HEK293T (cell line): ENCODE measurements at regions not wholly inside any gene's neighbourhood (a gene's known extent, or its start where the extent isn't known, plus 50 kb on each side); places are given as distances from the start of the nearest gene placed in this dataset.
"Not testable (repeated sequence)": the region's sequence is repeated elsewhere in the genome, so short reads cannot be mapped to it uniquely, and the experiment has no call there.

Source experiments
- CTCF ChIA-PET: fragments of 350-600 bp; formaldehyde crosslinking; extraction: SDS; loops from one replicate; lab custom pipeline; 2021; ENCODE audit warnings: antibody characterized with exemption, inconsistent platforms; lab: Yijun Ruan, JAX
- POLR2A ChIA-PET: fragments of 350-600 bp; formaldehyde crosslinking; extraction: SDS; loops from one replicate; lab custom pipeline; 2020; ENCODE audit warnings: antibody characterized with exemption, inconsistent platforms; lab: Yijun Ruan, JAX
- DNase-seq: peaks from one replicate; pipeline ENCODE4 v3.0.0; 2012; ENCODE audit warnings: mixed read lengths; ENCODE audit errors: extremely low spot score
- ARNT ChIP-seq: fragments of 450-650 bp; IDR thresholded peaks from 2 replicates; pipeline ENCODE4 v1.6.1; 2017; ENCODE audit warnings: mild to moderate bottlenecking
- BHLHE40 ChIP-seq: fragments of 450-650 bp; IDR thresholded peaks from 2 replicates; pipeline ENCODE4 v1.6.1; 2016; ENCODE audit warnings: mild to moderate bottlenecking, moderate library complexity, borderline replicate concordance
- CTBP1 ChIP-seq: fragments of 450-650 bp; IDR thresholded peaks from 2 replicates; pipeline ENCODE4 v1.6.1; 2016; ENCODE audit warnings: borderline replicate concordance
- ELF4 ChIP-seq: fragments of 450-650 bp; IDR thresholded peaks from 2 replicates; pipeline ENCODE4 v1.6.1; 2017; ENCODE audit warnings: antibody characterized with exemption
- FOXA1 ChIP-seq: fragments of 450-650 bp; IDR thresholded peaks from 2 replicates; pipeline ENCODE4 v1.6.1; 2016; ENCODE audit warnings: mild to moderate bottlenecking
- FOXK2 ChIP-seq: fragments of 450-650 bp; IDR thresholded peaks from 2 replicates; pipeline ENCODE4 v1.6.1; 2016; ENCODE audit warnings: mild to moderate bottlenecking
- FOXM1 ChIP-seq: fragments of 450-650 bp; IDR thresholded peaks from 2 replicates; pipeline ENCODE4 v1.6.1; 2017; ENCODE audit warnings: mild to moderate bottlenecking, borderline replicate concordance
- HDGF ChIP-seq: fragments of 450-650 bp; IDR thresholded peaks from 2 replicates; pipeline ENCODE4 v1.6.1; 2017; ENCODE audit warnings: antibody characterized with exemption, borderline replicate concordance
- L3MBTL2 ChIP-seq: fragments of 450-650 bp; conservative IDR thresholded peaks from 2 replicates; pipeline ENCODE4 v1.6.1; 2016; ENCODE audit warnings: mild to moderate bottlenecking
- LEF1 ChIP-seq: fragments of 450-650 bp; IDR thresholded peaks from 2 replicates; pipeline ENCODE4 v1.6.1; 2017; ENCODE audit warnings: mild to moderate bottlenecking, borderline replicate concordance
- NFRKB ChIP-seq: fragments of 450-650 bp; IDR thresholded peaks from 2 replicates; pipeline ENCODE4 v1.6.1; 2016; ENCODE audit warnings: mild to moderate bottlenecking, moderate library complexity
- SP1 ChIP-seq: fragments of 450-650 bp; IDR thresholded peaks from 2 replicates; pipeline ENCODE4 v1.6.1; 2017
- SUZ12 ChIP-seq: fragments of 450-650 bp; IDR thresholded peaks from 2 replicates; pipeline ENCODE4 v1.6.1; 2016; ENCODE audit warnings: mild to moderate bottlenecking
- TARDBP ChIP-seq: fragments of 450-650 bp; IDR thresholded peaks from 2 replicates; pipeline ENCODE4 v1.6.1; 2016
- ZNF384 ChIP-seq: fragments of 450-650 bp; IDR thresholded peaks from 2 replicates; pipeline ENCODE4 v1.6.1; 2016
- TF ChIP-seq, protein P1 (sequence below): fragments of 450-650 bp; IDR thresholded peaks from 2 replicates; pipeline ENCODE4 v1.6.1; 2016

DNA sequence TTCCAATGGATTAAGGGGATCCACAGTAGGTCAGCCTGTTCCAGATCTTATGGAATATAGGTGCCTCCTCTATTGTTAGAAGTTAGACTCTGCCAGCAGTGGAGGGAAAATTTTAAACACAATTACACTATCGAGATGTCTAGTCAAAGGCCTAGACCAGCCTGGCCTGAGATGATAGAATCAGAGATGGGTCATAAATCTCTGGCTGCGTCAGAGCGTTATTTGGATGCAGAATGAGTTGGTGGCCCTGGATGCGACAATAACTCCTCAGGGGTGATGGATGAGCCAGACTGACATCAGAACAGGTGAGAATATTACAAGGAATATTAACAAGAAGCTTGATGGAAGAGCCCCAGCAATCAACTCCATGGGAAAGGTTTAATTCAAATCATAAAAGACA lies 149.3 kb upstream of the TCF4 start:
- CTCF ChIA-PET = no interaction called here
- no peak for DNase-seq
- POLR2A ChIA-PET = no interaction called here
- TF ChIP-seq FOXM1 (no peak), NFRKB (no peak), ELF4 (no peak), SP1 (no peak), SUZ12 (no peak), BHLHE40 (no peak), FOXA1 (no peak), LEF1 (no peak), ZNF384 (no peak), TARDBP (no peak), L3MBTL2 (no peak), HDGF (no peak), FOXK2 (no peak), CTBP1 (no peak), ARNT (no peak)
- TF ChIP-seq, protein P1, sequence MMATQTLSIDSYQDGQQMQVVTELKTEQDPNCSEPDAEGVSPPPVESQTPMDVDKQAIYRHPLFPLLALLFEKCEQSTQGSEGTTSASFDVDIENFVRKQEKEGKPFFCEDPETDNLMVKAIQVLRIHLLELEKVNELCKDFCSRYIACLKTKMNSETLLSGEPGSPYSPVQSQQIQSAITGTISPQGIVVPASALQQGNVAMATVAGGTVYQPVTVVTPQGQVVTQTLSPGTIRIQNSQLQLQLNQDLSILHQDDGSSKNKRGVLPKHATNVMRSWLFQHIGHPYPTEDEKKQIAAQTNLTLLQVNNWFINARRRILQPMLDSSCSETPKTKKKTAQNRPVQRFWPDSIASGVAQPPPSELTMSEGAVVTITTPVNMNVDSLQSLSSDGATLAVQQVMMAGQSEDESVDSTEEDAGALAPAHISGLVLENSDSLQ = no peak

DNA sequence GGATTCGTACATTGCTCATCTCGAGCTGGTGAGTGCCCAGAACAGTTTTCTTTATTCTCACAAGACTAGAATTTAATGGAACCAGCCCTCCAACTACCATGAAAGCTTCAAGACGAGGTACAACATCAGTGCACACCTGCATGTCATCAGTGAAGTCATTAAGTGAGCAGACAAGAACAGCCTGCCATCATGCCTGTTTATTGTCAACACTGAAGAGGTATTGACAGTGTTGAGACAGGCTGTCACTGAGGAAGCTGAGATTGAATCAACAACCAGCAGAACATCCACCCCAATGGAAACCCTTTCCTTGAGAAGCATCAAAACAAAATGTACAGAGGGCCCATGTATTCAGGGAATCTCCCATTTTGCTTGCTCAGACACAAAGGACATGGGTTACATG lies 148.0 kb upstream of the TCF4 start:
- no peak for DNase-seq
- CTCF ChIA-PET = no interaction called here
- TF ChIP-seq HDGF (no peak), L3MBTL2 (no peak), FOXM1 (no peak), FOXK2 (no peak), FOXA1 (no peak), CTBP1 (no peak), ZNF384 (no peak), SUZ12 (no peak), SP1 (no peak), LEF1 (no peak), NFRKB (no peak), BHLHE40 (no peak), ARNT (no peak), TARDBP (no peak), ELF4 (no peak)
- TF ChIP-seq, protein P1 = no peak
- POLR2A ChIA-PET = no interaction called here

DNA sequence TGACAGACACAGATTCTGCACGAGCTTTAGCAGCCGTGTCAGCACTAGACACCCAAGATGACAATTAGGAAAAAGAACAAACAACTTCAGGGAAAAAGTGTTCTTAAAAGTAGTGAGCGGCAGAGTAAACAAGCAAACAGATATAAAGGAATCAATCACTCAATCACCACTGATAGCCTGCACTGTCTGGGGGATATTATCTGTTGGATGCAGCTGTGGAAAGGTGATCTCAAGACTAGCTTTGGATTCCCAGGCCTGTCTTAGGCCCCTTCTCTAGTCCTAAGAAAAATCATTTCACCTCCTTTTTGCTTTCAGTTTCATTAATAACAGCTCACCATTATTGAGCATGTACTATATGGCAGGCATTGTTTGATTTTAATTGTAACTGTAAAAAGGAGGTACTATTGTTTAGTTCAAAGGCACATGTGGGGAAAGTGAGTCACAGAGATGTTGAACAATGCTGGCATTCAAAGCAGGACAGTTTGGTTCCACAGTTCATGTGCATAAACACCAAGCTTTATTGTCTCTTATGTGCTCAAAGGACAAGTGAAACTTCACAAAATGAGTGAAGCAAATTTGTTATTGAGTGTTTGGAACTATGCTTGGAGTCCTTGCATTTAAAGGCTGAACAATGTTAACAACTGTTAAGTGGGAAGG lies 147.3 kb upstream of the TCF4 start:
- TF ChIP-seq NFRKB (no peak), SP1 (no peak), ARNT (no peak), ZNF384 (no peak), L3MBTL2 (no peak), SUZ12 (no peak), HDGF (no peak), FOXK2 (no peak), BHLHE40 (no peak), FOXA1 (no peak), CTBP1 (no peak), TARDBP (no peak), ELF4 (no peak), LEF1 (no peak), FOXM1 (no peak)
- TF ChIP-seq, protein P1 = no peak
- CTCF ChIA-PET = no interaction called here
- no peak for DNase-seq
- POLR2A ChIA-PET = no interaction called here

DNA sequence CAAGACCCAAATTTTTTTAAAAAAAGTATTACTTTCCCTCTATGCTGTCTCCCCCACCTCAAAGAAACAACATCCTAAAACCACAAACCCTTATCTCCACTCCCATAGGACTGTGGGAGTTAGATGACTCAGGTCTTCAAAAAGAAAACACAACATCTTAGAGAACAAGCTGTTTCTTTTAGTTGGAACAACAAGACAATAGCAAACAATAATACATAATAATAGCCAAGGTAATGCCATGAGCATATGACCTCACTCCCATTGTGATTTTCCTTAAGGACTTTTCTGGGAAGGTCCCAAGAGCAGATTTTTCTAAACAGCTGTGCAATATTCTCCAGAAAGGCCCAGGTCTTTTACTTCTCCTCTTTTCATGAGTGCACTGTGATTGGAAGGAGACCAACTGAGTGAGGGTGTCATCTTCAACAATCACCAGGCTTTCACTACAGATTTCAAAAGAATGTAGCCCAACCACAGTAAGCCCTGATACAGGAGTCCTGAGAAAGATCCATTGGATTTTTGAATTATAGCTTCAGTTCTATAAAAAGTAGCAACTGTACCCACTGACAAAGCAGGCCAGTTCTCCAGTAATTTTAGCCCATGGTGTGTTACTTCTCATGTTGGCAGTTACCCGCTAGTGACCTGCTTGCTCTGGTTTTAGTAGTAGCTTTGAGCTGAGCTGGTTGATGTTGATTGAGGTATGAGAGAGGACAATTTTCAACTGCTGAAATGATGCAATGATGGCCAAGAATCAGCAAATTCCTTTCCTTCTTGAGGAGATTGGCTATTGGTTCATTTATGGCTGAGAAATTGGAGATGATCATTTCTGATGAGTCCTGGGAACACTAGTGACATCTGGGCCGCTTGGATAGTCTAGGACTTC lies 144.5 kb upstream of the TCF4 start:
- ChIA-PET CTCF (no interaction called here), POLR2A (no interaction called here)
- TF ChIP-seq L3MBTL2 (no peak), HDGF (no peak), LEF1 (no peak), FOXM1 (no peak), SP1 (no peak), FOXK2 (no peak), ZNF384 (no peak), BHLHE40 (no peak), SUZ12 (no peak), ELF4 (no peak), CTBP1 (no peak), TARDBP (no peak), NFRKB (no peak)
- TF ChIP-seq, protein P1 = no peak
- no peak for DNase-seq

DNA sequence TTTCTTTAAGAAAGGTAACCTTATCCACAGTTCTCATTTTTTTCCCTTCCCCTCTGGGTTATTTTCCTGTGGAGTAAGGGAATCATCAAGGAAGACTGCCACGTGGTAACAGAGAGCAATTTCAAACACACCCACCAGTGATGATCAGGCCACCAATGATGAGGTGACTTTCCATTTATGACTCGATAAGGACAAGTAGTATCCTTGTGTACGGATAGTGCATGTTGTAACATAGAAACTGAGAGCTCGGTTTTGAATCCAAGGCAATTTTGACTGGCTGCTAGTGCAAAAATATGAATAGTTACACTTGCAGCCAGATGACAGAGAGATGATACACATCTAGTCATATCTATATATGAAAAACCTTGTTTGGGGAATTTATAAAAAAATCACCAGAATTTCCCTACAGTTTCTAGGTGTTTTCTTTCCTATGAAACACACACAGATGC lies 143.6 kb upstream of the TCF4 start:
- DNase-seq = no peak
- POLR2A ChIA-PET = no interaction called here
- CTCF ChIA-PET = no interaction called here
- TF ChIP-seq L3MBTL2 = no peak
- TF ChIP-seq SUZ12 = no peak
- TF ChIP-seq LEF1 = no peak
- TF ChIP-seq SP1 = no peak
- TF ChIP-seq CTBP1 = no peak
- TF ChIP-seq ARNT = no peak
- no peak for TF ChIP-seq ZNF384
- no peak for TF ChIP-seq HDGF

DNA sequence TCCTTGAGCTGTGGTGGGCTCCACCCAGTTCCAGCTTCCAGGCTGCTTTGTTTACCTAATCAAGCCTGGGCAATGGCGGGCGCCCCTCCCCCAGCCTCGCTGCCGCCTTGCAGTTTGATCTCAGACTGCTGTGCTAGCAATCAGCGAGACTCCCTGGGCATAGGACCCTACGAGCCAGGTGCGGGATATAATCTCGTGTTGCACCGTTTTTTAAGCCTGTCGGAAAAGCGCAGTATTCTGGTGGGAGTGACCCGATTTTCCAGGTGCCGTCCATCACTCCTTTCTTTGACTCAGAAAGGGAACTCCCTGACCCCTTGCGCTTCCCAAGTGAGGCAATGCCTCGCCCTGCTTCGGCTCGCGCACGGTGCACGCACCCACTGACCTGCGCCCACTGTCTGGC lies 133.0 kb upstream of the TCF4 start:
- DNase-seq, POLR2A ChIA-PET, CTCF ChIA-PET: not testable (repeated sequence)
